HCT116 (cell line): ENCODE measurements at regions not wholly inside any gene's neighbourhood (a gene's known extent, or its start where the extent isn't known, plus 50 kb on each side); places are given as distances from the start of the nearest gene placed in this dataset.

Source experiments
- ATAC-seq: fragments of 200-7000 bp; cut with Tn5 transposase; 2 replicates; pipeline ENCODE4 v1.9.1; 2020; ENCODE audit warnings: mild to moderate bottlenecking, moderate library complexity
- BruUV-seq: library from RNA; stranded (reverse); fragments of 400-500 nt; replicated peaks from 2 replicates; lab custom pipeline; 2021; lab: Mats Ljungman, UMichigan
- CTCF ChIA-PET: fragments of 300-600 bp; sonication (Branson Sonifier 250); formaldehyde crosslinking; loops from one replicate; lab custom pipeline; 2021; ENCODE audit warnings: antibody characterized with exemption; lab: Charles Lee
- POLR2A ChIA-PET: fragments of 300-600, 350-600 bp; sonication (Branson Sonifier 250); formaldehyde crosslinking; loops from one replicate; lab custom pipeline; 2021; ENCODE audit warnings: antibody characterized with exemption; lab: Charles Lee
- RAD21 ChIA-PET, 2 experiments: fragments of 300-600 bp; sonication (Branson Sonifier 250); formaldehyde crosslinking; loops; one replicate each; lab custom pipeline; 2023; ENCODE audit warnings: low total read pairs in 2 of 2; ENCODE audit not compliant: uncharacterized antibody in 2 of 2, unreplicated experiment in 2 of 2, low non-redundant PET in 1 of 2; lab: Charles Lee
- DNase-seq: peaks from one replicate; pipeline ENCODE4 v3.0.0-alpha.2; 2010; ENCODE audit warnings: low read depth, low spot score
- H2AFZ ChIP-seq: fragments of 200-600 bp; shearing (Covaris generic), sonication (generic); 2 replicates; pipeline ENCODE4 v1.6.1; 2017; ENCODE audit warnings: low read depth, mixed run types, mixed read lengths, antibody characterized with exemption, low read length; ENCODE audit not compliant: poor library complexity, severe bottlenecking
- H3K27ac ChIP-seq: 2 replicates; pipeline ENCODE4 v1.5.1; 2012; ENCODE audit warnings: low read depth, low read length
- H3K27me3 ChIP-seq: fragments of 200-600 bp; sonication (generic); 2 replicates; pipeline ENCODE4 v1.6.1; 2016; ENCODE audit warnings: mixed run types, low read length, mixed read lengths; ENCODE audit not compliant: insufficient read depth
- H3K36me3 ChIP-seq, 2 experiments: fragments of 200-500 bp in 1 of 2; fragments of 200-600 bp in 1 of 2; sonication (Bioruptor generic) in 1 of 2; sonication (generic) in 1 of 2; 2 replicates each; pipeline versions ENCODE4 v1.5.1 to v1.6.1; 2014 to 2016; ENCODE audit warnings: low read length in 2 of 2, inconsistent platforms in 1 of 2, mixed read lengths in 1 of 2, mixed run types in 1 of 2; ENCODE audit not compliant: insufficient read depth in 2 of 2, control insufficient read depth in 1 of 2
- H3K4me1 ChIP-seq, 2 experiments: fragments of 200-600 bp in 1 of 2; sonication (generic) in 1 of 2; 2 replicates each; pipeline versions ENCODE4 v1.5.1 to v1.6.1; 2012 to 2017; ENCODE audit warnings: low read length in 2 of 2, inconsistent platforms in 1 of 2, mild to moderate bottlenecking in 1 of 2, mixed read lengths in 1 of 2, mixed run types in 1 of 2, moderate library complexity in 1 of 2; ENCODE audit not compliant: insufficient read depth in 2 of 2, control insufficient read depth in 1 of 2
- H3K4me2 ChIP-seq: fragments of 200-600 bp; sonication (generic); 2 replicates; pipeline ENCODE4 v1.6.1; 2017; ENCODE audit warnings: mixed run types, low read length, mixed read lengths
- H3K4me3 ChIP-seq, 2 experiments: fragments of 200-600 bp in 1 of 2; sonication (generic) in 1 of 2; replicated peaks in 1 of 2; 2 replicates each; pipeline ENCODE4 v1.5.1; 2011 to 2016; ENCODE audit warnings: low read length in 2 of 2, control low read depth in 1 of 2, low read depth in 1 of 2, mild to moderate bottlenecking in 1 of 2, mixed read lengths in 1 of 2, mixed run types in 1 of 2
- H3K79me2 ChIP-seq: fragments of 200-600 bp; sonication (generic); 2 replicates; pipeline ENCODE4 v1.6.1; 2017; ENCODE audit warnings: mild to moderate bottlenecking, mixed run types, low read length, moderate library complexity, mixed read lengths; ENCODE audit not compliant: insufficient read depth
- H3K9ac ChIP-seq: fragments of 200-600 bp; sonication (generic); 2 replicates; pipeline ENCODE4 v1.6.1; 2016; ENCODE audit warnings: low read length, mixed read lengths
- H3K9me2 ChIP-seq: fragments of 200-600 bp; sonication (generic), shearing (Covaris generic); 2 replicates; pipeline ENCODE4 v1.6.1; 2017; ENCODE audit warnings: mixed run types, mild to moderate bottlenecking, moderate library complexity; ENCODE audit not compliant: insufficient read depth
- H3K9me3 ChIP-seq, 2 experiments: fragments of 200-500 bp in 1 of 2; fragments of 200-600 bp in 1 of 2; sonication (Bioruptor generic) in 1 of 2; sonication (generic) in 1 of 2; 2 replicates each; pipeline ENCODE4 v1.6.1; 2014 to 2017; ENCODE audit warnings: low read length in 2 of 2, mixed read lengths in 2 of 2, inconsistent platforms in 1 of 2, low read depth in 1 of 2, mild to moderate bottlenecking in 1 of 2, mixed run types in 1 of 2, moderate library complexity in 1 of 2; ENCODE audit not compliant: control insufficient read depth in 1 of 2, insufficient read depth in 1 of 2
- H4K20me1 ChIP-seq: fragments of 200-600 bp; sonication (generic), shearing (Covaris generic); 2 replicates; pipeline ENCODE4 v1.6.1; 2017; ENCODE audit warnings: mixed run types, mild to moderate bottlenecking, moderate library complexity; ENCODE audit not compliant: insufficient read depth
- CEBPB ChIP-seq: IDR thresholded peaks from 2 replicates; pipeline ENCODE4 v1.6.1; 2012; ENCODE audit warnings: low read depth
- ELF1 ChIP-seq: IDR thresholded peaks from 2 replicates; pipeline ENCODE4 v1.6.1; 2012; ENCODE audit warnings: low read depth, borderline replicate concordance
- EZH2 ChIP-seq: fragments of 200-600 bp; sonication (generic); IDR thresholded peaks from 2 replicates; pipeline ENCODE4 v1.6.1; 2017; ENCODE audit warnings: antibody characterized with exemption, mixed run types
- JUND ChIP-seq: IDR thresholded peaks from 2 replicates; pipeline ENCODE4 v1.6.1; 2012
- YY1 ChIP-seq: IDR thresholded peaks from 2 replicates; pipeline ENCODE4 v1.6.1; 2011; ENCODE audit warnings: low read length, low read depth, moderate library complexity, mild to moderate bottlenecking; ENCODE audit not compliant: insufficient replicate concordance; ENCODE audit errors: extremely low read depth
- intact Hi-C: fragments of 100-400 bp; cut with micrococcal nuclease; formaldehyde crosslinking; loops from 2 replicates; pipeline ENCODE4 v1.10.0; 2022
- TF ChIP-seq, protein P1 (sequence below): IDR thresholded peaks from 2 replicates; pipeline ENCODE4 v1.6.1; 2012
- TF ChIP-seq, protein P2 (sequence below): IDR thresholded peaks from 2 replicates; pipeline ENCODE4 v1.6.1; 2011; ENCODE audit warnings: mild to moderate bottlenecking, low read length, moderate library complexity; ENCODE audit not compliant: insufficient replicate concordance; ENCODE audit errors: extremely low read depth

DNA sequence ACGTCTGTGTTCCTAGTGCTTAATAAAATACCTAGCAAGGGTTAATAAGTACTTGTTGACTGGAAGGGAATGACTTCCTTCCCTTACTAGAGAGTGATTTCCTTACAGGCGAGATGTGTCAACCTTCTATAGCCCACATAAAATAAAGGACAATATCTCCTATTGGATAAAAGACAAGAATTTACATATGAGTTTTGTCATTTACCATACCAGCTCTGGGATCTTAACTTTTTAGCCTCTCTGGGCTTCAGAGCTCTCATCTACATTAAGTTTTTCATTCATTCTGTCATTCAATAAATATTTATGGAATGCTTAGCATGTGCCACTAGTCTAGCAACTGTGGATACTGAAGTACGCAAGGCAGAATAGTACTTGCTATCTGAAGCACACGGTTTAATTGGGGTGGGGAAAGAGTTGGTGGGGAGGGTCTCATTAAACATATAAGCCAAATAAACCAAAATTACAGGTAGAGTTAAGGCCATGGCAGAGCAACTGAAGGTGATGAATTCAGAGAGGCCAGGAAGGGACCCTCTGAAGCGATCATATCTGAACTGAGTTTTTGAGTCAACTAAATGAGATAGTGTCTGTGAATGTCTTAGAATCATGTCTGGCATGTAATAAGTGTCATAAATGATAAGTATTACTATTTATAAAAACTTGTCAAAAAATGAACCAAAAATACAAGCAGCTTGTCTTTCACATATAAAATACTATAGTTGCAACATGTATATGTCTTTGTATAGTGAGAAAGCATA, 91.6 kb upstream of the BMP2K start:
- RAD21 ChIA-PET: no interaction called here
- H3K9me3 ChIP-seq: no peaks in the 10 kb centered on the region
- TF ChIP-seq, protein P1, sequence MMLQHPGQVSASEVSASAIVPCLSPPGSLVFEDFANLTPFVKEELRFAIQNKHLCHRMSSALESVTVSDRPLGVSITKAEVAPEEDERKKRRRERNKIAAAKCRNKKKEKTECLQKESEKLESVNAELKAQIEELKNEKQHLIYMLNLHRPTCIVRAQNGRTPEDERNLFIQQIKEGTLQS: no peak
- TF ChIP-seq YY1 (no peak), ELF1 (no peak), CEBPB (no peak), JUND (no peak)
- TF ChIP-seq, protein P2, sequence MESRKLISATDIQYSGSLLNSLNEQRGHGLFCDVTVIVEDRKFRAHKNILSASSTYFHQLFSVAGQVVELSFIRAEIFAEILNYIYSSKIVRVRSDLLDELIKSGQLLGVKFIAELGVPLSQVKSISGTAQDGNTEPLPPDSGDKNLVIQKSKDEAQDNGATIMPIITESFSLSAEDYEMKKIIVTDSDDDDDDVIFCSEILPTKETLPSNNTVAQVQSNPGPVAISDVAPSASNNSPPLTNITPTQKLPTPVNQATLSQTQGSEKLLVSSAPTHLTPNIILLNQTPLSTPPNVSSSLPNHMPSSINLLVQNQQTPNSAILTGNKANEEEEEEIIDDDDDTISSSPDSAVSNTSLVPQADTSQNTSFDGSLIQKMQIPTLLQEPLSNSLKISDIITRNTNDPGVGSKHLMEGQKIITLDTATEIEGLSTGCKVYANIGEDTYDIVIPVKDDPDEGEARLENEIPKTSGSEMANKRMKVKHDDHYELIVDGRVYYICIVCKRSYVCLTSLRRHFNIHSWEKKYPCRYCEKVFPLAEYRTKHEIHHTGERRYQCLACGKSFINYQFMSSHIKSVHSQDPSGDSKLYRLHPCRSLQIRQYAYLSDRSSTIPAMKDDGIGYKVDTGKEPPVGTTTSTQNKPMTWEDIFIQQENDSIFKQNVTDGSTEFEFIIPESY: no peak
- TF ChIP-seq, all 23 proteins: peak for 0
- DNase-seq: no peak
- no peak overlapping the region for H2AFZ ChIP-seq
- H3K27ac ChIP-seq: no peak overlapping the region
- BruUV-seq: no TSS peak
- intact Hi-C loops: no loop called here
- ChIA-PET CTCF (no interaction called here), POLR2A (interaction anchor here (0.6 kb wide), 1 partner anchor 736 kb away, joined by 3 read pairs; no protein-coding TSS in a partner anchor)
- H3K79me2 ChIP-seq: no peaks in the 10 kb centered on the region
- H4K20me1 ChIP-seq: no peaks in the 10 kb centered on the region
- no peak for ATAC-seq
- H3K27me3 ChIP-seq: no peaks in the 10 kb centered on the region
- H3K9ac ChIP-seq: no peak overlapping the region
- no peaks in the 10 kb centered on the region for H3K9me2 ChIP-seq
- no peak overlapping the region for H3K4me3 ChIP-seq
- no peaks in the 10 kb centered on the region; a peak in 1 of 4 replicates for H3K4me1 ChIP-seq
- H3K4me2 ChIP-seq: no peak overlapping the region
- no peaks in the 10 kb centered on the region for H3K36me3 ChIP-seq

GRCh38 chr4:78687818-78688217, 88.3 kb upstream of the BMP2K start:
- no TSS peak for BruUV-seq
- peaks cover 0 to 4% of the 10 kb centered on the region in 2 experiments; a peak in 1 of 4 replicates for H3K4me1 ChIP-seq
- no peak overlapping the region for H3K27ac ChIP-seq
- H4K20me1 ChIP-seq: no peaks in the 10 kb centered on the region
- no peaks in the 10 kb centered on the region for H3K9me3 ChIP-seq
- no peaks in the 10 kb centered on the region for H3K27me3 ChIP-seq
- H3K4me2 ChIP-seq: no peak overlapping the region
- no peak for TF ChIP-seq EZH2
- TF ChIP-seq, protein P1: no peak
- ATAC-seq (no peak), DNase-seq (no peak)
- ChIA-PET CTCF (no interaction called here), RAD21 (no interaction called here), POLR2A (no interaction called here)
- H3K4me3 ChIP-seq: no peak overlapping the region
- H3K79me2 ChIP-seq: no peaks in the 10 kb centered on the region
- no peaks in the 10 kb centered on the region for H3K9me2 ChIP-seq
- no peak overlapping the region for H3K9ac ChIP-seq
- intact Hi-C loops: no loop called here
- H2AFZ ChIP-seq: no peak overlapping the region
- no peaks in the 10 kb centered on the region for H3K36me3 ChIP-seq
